Activated CD4-positive, alpha-beta T cell treated with anti-CD3 and anti-CD28 coated beads, Interleukin-2, Interleukin-6, amounts not matched to agents 100 ng/mL and 50 ng/mL, durations not matched to agents 16 hours and 8 hours (primary cell): ENCODE measurements at regions not wholly inside any gene's neighbourhood (a gene's known extent, or its start where the extent isn't known, plus 50 kb on each side); places are given as distances from the start of the nearest gene placed in this dataset.
A peak's percentile ranks its signal among the peaks of the same experiment; 100 is the strongest.
"Not testable (repeated sequence)": the region's sequence is repeated elsewhere in the genome, so short reads cannot be mapped to it uniquely, and the experiment has no call there.

Experiments
- DNase-seq: peaks from one replicate; pipeline ENCODE4 v3.0.0-alpha.2; 2020

GRCh38 chr16:88232401-88233258 is 150.1 kb upstream of the ZNF469 start:
- DNase-seq, result not testable (repeated sequence)

GRCh38 chr16:88233621-88234420 is 148.9 kb upstream of the ZNF469 start:
- DNase-seq, result not testable (repeated sequence)

- DNase-seq, result not testable (repeated sequence)
Observed at GRCh38 chr16:88234421-88235271, 148.1 kb upstream of the ZNF469 start.

- not testable (repeated sequence) for DNase-seq
Observed at GRCh38 chr16:88235691-88236090, 147.1 kb upstream of the ZNF469 start.

GRCh38 chr16:88236229-88236628 is 146.5 kb upstream of the ZNF469 start:
- not testable (repeated sequence) for DNase-seq

GRCh38 chr16:88237314-88237713 is 145.4 kb upstream of the ZNF469 start:
- not testable (repeated sequence) for DNase-seq

GRCh38 chr16:88237761-88238415 is 144.9 kb upstream of the ZNF469 start:
- DNase-seq, result not testable (repeated sequence)

- DNase-seq, result peak; percentile 17
Observed at GRCh38 chr16:88238732-88239274, 144.0 kb upstream of the ZNF469 start.

- DNase-seq, result peak; percentile 11
Observed at GRCh38 chr16:88240118-88240517, 142.6 kb upstream of the ZNF469 start.

- not testable (repeated sequence) for DNase-seq
Observed at GRCh38 chr16:88240776-88241175, 142.0 kb upstream of the ZNF469 start.

- DNase-seq, result not testable (repeated sequence)
Observed at GRCh38 chr16:88241404-88242311, 141.1 kb upstream of the ZNF469 start.

- not testable (repeated sequence) for DNase-seq
Observed at GRCh38 chr16:88242312-88243295, 140.2 kb upstream of the ZNF469 start.

- not testable (repeated sequence) for DNase-seq
Observed at GRCh38 chr16:88243921-88244320, 138.8 kb upstream of the ZNF469 start.

GRCh38 chr16:88245241-88246081 is 137.3 kb upstream of the ZNF469 start:
- DNase-seq, result not testable (repeated sequence)

GRCh38 chr16:88246955-88247582 is 135.7 kb upstream of the ZNF469 start:
- not testable (repeated sequence) for DNase-seq

GRCh38 chr16:88247583-88247966 is 135.2 kb upstream of the ZNF469 start:
- not testable (repeated sequence) for DNase-seq

- not testable (repeated sequence) for DNase-seq
Observed at GRCh38 chr16:88248761-88249160, 134.0 kb upstream of the ZNF469 start.

GRCh38 chr16:88250381-88250780 is 132.4 kb upstream of the ZNF469 start:
- DNase-seq, result not testable (repeated sequence)
